Chondrocyte (in vitro differentiated cells): ENCODE measurements at regions not wholly inside any gene's neighbourhood (a gene's known extent, or its start where the extent isn't known, plus 50 kb on each side); places are given as distances from the start of the nearest gene placed in this dataset.

Experiments used
- DNase-seq: peaks from one replicate; pipeline ENCODE4 v3.0.0; 2021; ENCODE audit warnings: mixed read lengths, low spot score
- H3K27ac Mint-ChIP-seq: one replicate; pipeline ENCODE4 v1.8.0; 2021; ENCODE audit warnings: mild to moderate bottlenecking, moderate library complexity, mixed read lengths; ENCODE audit not compliant: unreplicated experiment
- H3K27me3 Mint-ChIP-seq: 2 replicates; pipeline ENCODE4 v1.8.0; 2021; ENCODE audit warnings: low read depth, mixed read lengths
- H3K36me3 Mint-ChIP-seq: 2 replicates; pipeline ENCODE4 v1.8.0; 2021; ENCODE audit warnings: low read depth, mixed read lengths
- H3K4me1 Mint-ChIP-seq: 2 replicates; pipeline ENCODE4 v1.8.0; 2021; ENCODE audit warnings: low read depth, mild to moderate bottlenecking, mixed read lengths
- H3K4me3 Mint-ChIP-seq: one replicate; pipeline ENCODE4 v1.8.0; 2021; ENCODE audit warnings: mild to moderate bottlenecking, moderate library complexity, mixed read lengths; ENCODE audit not compliant: unreplicated experiment
- H3K9me3 Mint-ChIP-seq: 2 replicates; pipeline ENCODE4 v1.8.0; 2021; ENCODE audit warnings: low read depth, mixed read lengths
- CTCF ChIP-seq: fragments of 200-600 bp; sonication (generic); IDR thresholded peaks from 2 replicates; pipeline ENCODE4 v1.5.0; 2021; ENCODE audit warnings: antibody characterized with exemption, mild to moderate bottlenecking, moderate library complexity

GRCh38 chr5:73253047-73253660 lies 80.2 kb downstream of the TMEM174 start:
- H3K9me3 Mint-ChIP-seq: peaks cover 9% of the 10 kb centered on the region
- H3K4me3 Mint-ChIP-seq: no peak overlapping the region

GRCh38 chr5:73250645-73251044 lies 77.7 kb downstream of the TMEM174 start:
- H3K36me3 Mint-ChIP-seq: no peaks in the 10 kb centered on the region
- H3K27me3 Mint-ChIP-seq: peaks cover 26% of the 10 kb centered on the region
- no peak overlapping the region for H3K27ac Mint-ChIP-seq
- no peak for DNase-seq
- no peak overlapping the region for H3K4me3 Mint-ChIP-seq
- H3K4me1 Mint-ChIP-seq: peaks cover 9% of the 10 kb centered on the region
- no peak for TF ChIP-seq CTCF
- H3K9me3 Mint-ChIP-seq: no peaks in the 10 kb centered on the region

More at GRCh38 chr5:73253047-73253660, 80.2 kb downstream of the TMEM174 start:
- Mint-ChIP-seq H3K36me3 (peaks cover 2% of the 10 kb centered on the region), H3K27me3 (peaks cover 21% of the 10 kb centered on the region), H3K27ac (no peak overlapping the region), H3K4me1 (peaks cover 9% of the 10 kb centered on the region)
- no peak for TF ChIP-seq CTCF
- DNase-seq: no peak

- no peak for TF ChIP-seq CTCF
- Mint-ChIP-seq H3K9me3 (no peaks in the 10 kb centered on the region), H3K27ac (no peak overlapping the region), H3K27me3 (peaks cover 6% of the 10 kb centered on the region), H3K36me3 (no peaks in the 10 kb centered on the region), H3K4me3 (no peak overlapping the region), H3K4me1 (no peaks in the 10 kb centered on the region)
- DNase-seq: no peak
Observed at GRCh38 chr5:73242735-73243134, 69.7 kb downstream of the TMEM174 start.

GRCh38 chr5:73238873-73239272 lies 65.9 kb downstream of the TMEM174 start:
- peaks cover 9% of the 10 kb centered on the region for H3K27me3 Mint-ChIP-seq

GRCh38 chr5:73236541-73237128 lies 63.6 kb downstream of the TMEM174 start:
- H3K27me3 Mint-ChIP-seq: peaks cover 14% of the 10 kb centered on the region
- H3K27ac Mint-ChIP-seq: no peak overlapping the region
- TF ChIP-seq CTCF: no peak
- H3K4me3 Mint-ChIP-seq: no peak overlapping the region
- peaks cover 12% of the 10 kb centered on the region for H3K4me1 Mint-ChIP-seq
- H3K36me3 Mint-ChIP-seq: no peaks in the 10 kb centered on the region
- DNase-seq: no peak
- no peaks in the 10 kb centered on the region for H3K9me3 Mint-ChIP-seq

More at GRCh38 chr5:73238873-73239272, 65.9 kb downstream of the TMEM174 start:
- Mint-ChIP-seq H3K4me3 (no peak overlapping the region), H3K4me1 (peaks cover 6% of the 10 kb centered on the region), H3K9me3 (no peaks in the 10 kb centered on the region), H3K27ac (no peak overlapping the region), H3K36me3 (no peaks in the 10 kb centered on the region)
- no peak for DNase-seq
- TF ChIP-seq CTCF: no peak
